IMR-90 (cell line): ENCODE measurements at regions not wholly inside any gene's neighbourhood (a gene's known extent, or its start where the extent isn't known, plus 50 kb on each side); places are given as distances from the start of the nearest gene placed in this dataset.

Experiments used
- ATAC-seq: fragments of 200-7000 bp; cut with Tn5 transposase; 2 replicates; pipeline ENCODE4 v1.9.1; 2020; ENCODE audit warnings: low read depth, mild to moderate bottlenecking, moderate library complexity
- BruUV-seq: library from RNA; stranded (reverse); fragments of 400-500 nt; replicated peaks from 2 replicates; lab custom pipeline; 2021; lab: Mats Ljungman, UMichigan
- CTCF ChIA-PET: fragments of 300-600 bp; formaldehyde crosslinking; extraction: SDS; loops from one replicate; lab custom pipeline; 2021; ENCODE audit warnings: antibody characterized with exemption; lab: Yijun Ruan, JAX
- POLR2A ChIA-PET: fragments of 300-600 bp; sonication (Branson Sonifier 250); formaldehyde crosslinking; loops from one replicate; lab custom pipeline; 2022; ENCODE audit warnings: antibody characterized with exemption; ENCODE audit not compliant: unreplicated experiment; lab: Charles Lee
- DNase-seq: peaks from one replicate; pipeline ENCODE4 v3.0.0; 2013
- H2AFZ ChIP-seq: replicated peaks from 2 replicates; pipeline ENCODE3; 2013; ENCODE audit warnings: low read length, mild to moderate bottlenecking; ENCODE audit not compliant: poor library complexity
- H2AK5ac ChIP-seq: 2 replicates; pipeline ENCODE4 v1.6.1; 2013; ENCODE audit warnings: low read depth, low read length, inconsistent platforms
- H2AK9ac ChIP-seq: replicated peaks from 2 replicates; pipeline ENCODE3; 2013; ENCODE audit warnings: mild to moderate bottlenecking, low read depth, low read length, moderate library complexity; ENCODE audit not compliant: poor library complexity
- H2BK120ac ChIP-seq: 2 replicates; pipeline ENCODE4 v1.6.1; 2013; ENCODE audit warnings: low read depth, low read length, inconsistent platforms
- H2BK15ac ChIP-seq: 3 replicates; pipeline ENCODE4 v1.6.1; 2013; ENCODE audit warnings: low read depth, low read length, inconsistent platforms
- H2BK20ac ChIP-seq: 2 replicates; pipeline ENCODE4 v1.6.1; 2013; ENCODE audit warnings: low read depth, mild to moderate bottlenecking, inconsistent platforms, low read length, moderate library complexity
- H2BK5ac ChIP-seq: 2 replicates; pipeline ENCODE4 v1.6.1; 2013; ENCODE audit warnings: mild to moderate bottlenecking, low read depth, low read length, inconsistent platforms; ENCODE audit not compliant: poor library complexity, severe bottlenecking
- H3K14ac ChIP-seq: replicated peaks from 2 replicates; pipeline ENCODE4 v1.6.1; 2013; ENCODE audit warnings: low read depth, low read length, inconsistent platforms
- H3K18ac ChIP-seq: 2 replicates; pipeline ENCODE4 v1.6.1; 2013; ENCODE audit warnings: low read depth, low read length, control low read depth
- H3K23ac ChIP-seq: 2 replicates; pipeline ENCODE4 v1.6.1; 2013; ENCODE audit warnings: low read depth, low read length, inconsistent platforms
- H3K27ac ChIP-seq: 2 replicates; pipeline ENCODE4 v1.5.1; 2013; ENCODE audit warnings: mild to moderate bottlenecking, control low read depth, low read length; ENCODE audit not compliant: insufficient read depth
- H3K27me3 ChIP-seq: 2 replicates; pipeline ENCODE4 v1.6.1; 2013; ENCODE audit warnings: low read length; ENCODE audit not compliant: control insufficient read depth, insufficient read depth
- H3K36me3 ChIP-seq: 2 replicates; pipeline ENCODE4 v1.6.1; 2013; ENCODE audit warnings: low read length, mixed read lengths; ENCODE audit not compliant: control insufficient read depth, insufficient read depth
- H3K4ac ChIP-seq: 2 replicates; pipeline ENCODE4 v1.6.1; 2013; ENCODE audit warnings: low read depth, low read length, inconsistent platforms
- H3K4me1 ChIP-seq: 2 replicates; pipeline ENCODE4 v1.6.1; 2013; ENCODE audit warnings: low read length, mixed read lengths; ENCODE audit not compliant: control insufficient read depth, insufficient read depth
- H3K4me2 ChIP-seq: 2 replicates; pipeline ENCODE4 v1.6.1; 2013; ENCODE audit warnings: low read depth, mild to moderate bottlenecking, control low read depth, low read length, moderate library complexity
- H3K4me3 ChIP-seq: 2 replicates; pipeline ENCODE4 v1.5.1; 2013; ENCODE audit warnings: low read depth, mild to moderate bottlenecking, control low read depth, low read length, moderate library complexity; ENCODE audit not compliant: insufficient read depth
- H3K56ac ChIP-seq: 2 replicates; pipeline ENCODE4 v1.6.1; 2013; ENCODE audit warnings: low read length, inconsistent platforms; ENCODE audit not compliant: insufficient read depth; ENCODE audit errors: extremely low read depth
- H3K79me1 ChIP-seq, 2 experiments: 2 replicates each; pipeline ENCODE4 v1.6.1; 2013; ENCODE audit warnings: low read length in 2 of 2, inconsistent platforms in 1 of 2, low read depth in 1 of 2
- H3K9ac ChIP-seq: 2 replicates; pipeline ENCODE4 v1.6.1; 2013; ENCODE audit warnings: low read depth, low read length, control low read depth
- H3K9me1 ChIP-seq: 2 replicates; pipeline ENCODE4 v1.6.1; 2013; ENCODE audit warnings: low read length, inconsistent platforms; ENCODE audit not compliant: insufficient read depth
- H3K9me3 ChIP-seq: 2 replicates; pipeline ENCODE4 v1.6.1; 2013; ENCODE audit warnings: low read length; ENCODE audit not compliant: control insufficient read depth, insufficient read depth
- H4K20me1 ChIP-seq: 2 replicates; pipeline ENCODE4 v1.6.1; 2013; ENCODE audit warnings: low read length, inconsistent platforms; ENCODE audit not compliant: insufficient read depth
- H4K5ac ChIP-seq: 2 replicates; pipeline ENCODE4 v1.6.1; 2013; ENCODE audit warnings: mild to moderate bottlenecking, low read depth, low read length, control low read depth
- H4K8ac ChIP-seq, 2 experiments: 2 replicates each; pipeline ENCODE4 v1.6.1; 2013; ENCODE audit warnings: low read depth in 2 of 2, low read length in 2 of 2, control low read depth in 1 of 2, inconsistent platforms in 1 of 2
- H4K91ac ChIP-seq: 2 replicates; pipeline ENCODE4 v1.6.1; 2013; ENCODE audit warnings: low read depth, low read length, inconsistent platforms; ENCODE audit not compliant: insufficient read depth
- NFE2L2 ChIP-seq: fragments of 150-350 bp; IDR thresholded peaks from 2 replicates; pipeline ENCODE4 v1.6.1; 2016; ENCODE audit warnings: low read depth, mild to moderate bottlenecking, low read length
- WGBS, 2 experiments: methylation state at CpG; one replicate each; pipeline versions ENCODE4 v1.1.5 to v1.1.7; 2013; ENCODE audit warnings: missing lambda C conversion rate in 2 of 2; ENCODE audit not compliant: insufficient read length in 1 of 2; ENCODE audit errors: extremely low coverage in 2 of 2; 5-methylcytosine and 5-hydroxymethylcytosine counted together
- dilution Hi-C: fragments of 300-500 bp; cut with HindIII; formaldehyde crosslinking; loops from one replicate; pipeline ENCODE4 v1.14.3; 2018; ENCODE audit warnings: low sequenced_read_pairs; ENCODE audit not compliant: unreplicated experiment
- in situ Hi-C: fragments of 300-500 bp; cut with MboI; formaldehyde crosslinking; loops from 3 replicates; pipeline ENCODE4 v1.14.3; 2019; ENCODE audit warnings: low sequenced_read_pairs, inconsistent platforms, mixed read lengths
- intact Hi-C: fragments of 100-400 bp; cut with micrococcal nuclease; formaldehyde crosslinking; loops from 2 replicates; pipeline ENCODE4 v1.10.0; 2022
- TF ChIP-seq, protein P1 (sequence below): fragments of 150-350 bp; IDR thresholded peaks from 2 replicates; pipeline ENCODE4 v1.6.1; 2017; ENCODE audit warnings: mild to moderate bottlenecking, antibody characterized with exemption, low read length, low read depth

- Histone ChIP-seq H3K56ac (no peak overlapping the region), H2AFZ (no peak overlapping the region), H3K4me2 (no peak overlapping the region), H4K91ac (no peak overlapping the region), H3K18ac (no peak overlapping the region), H3K14ac (no peak overlapping the region), H4K20me1 (no peaks in the 10 kb centered on the region), H3K4ac (no peak overlapping the region), H3K9ac (no peak overlapping the region), H2BK5ac (no peak overlapping the region), H4K8ac (no peak overlapping the region), H3K9me3 (peaks cover 11% of the 10 kb centered on the region; the same call in 1 of the 2 replicates), H3K4me1 (no peaks in the 10 kb centered on the region), H3K9me1 (no peaks in the 10 kb centered on the region), H3K27me3 (no peaks in the 10 kb centered on the region), H2BK15ac (no peak overlapping the region), H3K79me1 (no peaks in the 10 kb centered on the region), H2AK9ac (no peak overlapping the region), H2BK120ac (no peak overlapping the region), H3K4me3 (no peak overlapping the region), H3K36me3 (no peaks in the 10 kb centered on the region), H3K27ac (no peak overlapping the region), H4K5ac (no peak overlapping the region), H3K23ac (no peak overlapping the region), H2AK5ac (no peak overlapping the region), H2BK20ac (no peak overlapping the region)
- dilution Hi-C loops (no loop called here), in situ Hi-C loops (no loop called here), intact Hi-C loops (loop anchor here (5.0 kb wide), 1 partner anchor 605 kb away; no protein-coding TSS in a partner anchor)
- ATAC-seq = no peak
- CTCF ChIA-PET = no interaction called here
- DNase-seq = no peak
- no TSS peak for BruUV-seq
- POLR2A ChIA-PET = no interaction called here
- WGBS, 2 experiments = no CpG with 5 or more reads among the region's 8 CpGs
- TF ChIP-seq, protein P1, sequence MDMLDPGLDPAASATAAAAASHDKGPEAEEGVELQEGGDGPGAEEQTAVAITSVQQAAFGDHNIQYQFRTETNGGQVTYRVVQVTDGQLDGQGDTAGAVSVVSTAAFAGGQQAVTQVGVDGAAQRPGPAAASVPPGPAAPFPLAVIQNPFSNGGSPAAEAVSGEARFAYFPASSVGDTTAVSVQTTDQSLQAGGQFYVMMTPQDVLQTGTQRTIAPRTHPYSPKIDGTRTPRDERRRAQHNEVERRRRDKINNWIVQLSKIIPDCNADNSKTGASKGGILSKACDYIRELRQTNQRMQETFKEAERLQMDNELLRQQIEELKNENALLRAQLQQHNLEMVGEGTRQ = no peak
- no peak for TF ChIP-seq NFE2L2
These were observed 1329.0 kb upstream of the WWC1 start for GRCh38 chr5:166962461-166962860.
